ENCODE measurements at regions not wholly inside any gene's neighbourhood (a gene's known extent, or its start where the extent isn't known, plus 50 kb on each side); places are given as distances from the start of the nearest gene placed in this dataset.

- no peak for TF ChIP-seq CTCF (IDR thresholded peaks at IDR 0.05; ENCODE audit: insufficient read depth in 1 of 2, low read depth in 1 of 2, low read length in 1 of 2, severe bottlenecking in 1 of 2, unreplicated experiment in 1 of 2)
- DNase-seq: peak; percentile 64 to 74
- Histone ChIP-seq H3K27me3 (replicated peaks; ENCODE audit: control insufficient read depth, insufficient read depth, low read length) (no peaks in the 10 kb centered on the region), H3K36me3 (ENCODE audit: control insufficient read depth, insufficient read depth, low read length) (no peaks in the 10 kb centered on the region), H3K4me3 (ENCODE audit: low read depth, low read length) (no peak overlapping the region), H3K4me1 (peaks cover 68% of the 10 kb centered on the region), H3K9me3 (no peaks in the 10 kb centered on the region)
- Mint-ChIP-seq H3K27me3 (ENCODE audit: insufficient read depth, unreplicated experiment) (no peaks in the 10 kb centered on the region), H3K4me3 (ENCODE audit: unreplicated experiment) (peak overlapping the region; percentile 67), H3K9me3 (ENCODE audit: unreplicated experiment) (no peaks in the 10 kb centered on the region), H3K4me1 (ENCODE audit: low read depth, unreplicated experiment) (peaks cover 30% of the 10 kb centered on the region), H3K36me3 (ENCODE audit: insufficient read depth, unreplicated experiment) (no peaks in the 10 kb centered on the region), H3K27ac (ENCODE audit: unreplicated experiment) (peak overlapping the region; percentile 98)
- intact Hi-C loops (cut with micrococcal nuclease; ENCODE audit: unreplicated experiment): loop anchor here (1.0 to 2.0 kb wide), 3 partner anchors 9 to 23 kb away; no protein-coding TSS in a partner anchor
- BruUV-seq (replicated peaks): no TSS peak
- CTCF ChIA-PET: interaction anchor here (1.3 to 2.7 kb wide), 2 partner anchors 23 to 26 kb away, joined by 6 to 12 read pairs; no protein-coding TSS in a partner anchor
- POLR2A ChIA-PET: interaction anchor here (1.8 to 2.0 kb wide), 2 partner anchors 9 to 10 kb away, joined by 7 to 8 read pairs; no protein-coding TSS in a partner anchor
Measured at GRCh38 chr7:130922206-130923112, 188.5 kb upstream of the KLF14 start.

- peak overlapping the region; percentile 67 for H3K4me3 Mint-ChIP-seq (ENCODE audit: unreplicated experiment)
- CTCF ChIA-PET: interaction anchor here (1.3 to 2.7 kb wide), 2 partner anchors 24 to 27 kb away, joined by 6 to 12 read pairs; no protein-coding TSS in a partner anchor
Measured at GRCh38 chr7:130923365-130923764, 189.4 kb upstream of the KLF14 start.

More at GRCh38 chr7:130923365-130923764, 189.4 kb upstream of the KLF14 start:
- intact Hi-C loops (cut with micrococcal nuclease; ENCODE audit: unreplicated experiment): loop anchor here (2.0 kb wide), 1 partner anchor 17 kb away; no protein-coding TSS in a partner anchor
- no peaks in the 10 kb centered on the region for H3K27me3 ChIP-seq (replicated peaks; ENCODE audit: control insufficient read depth, insufficient read depth, low read length)
- BruUV-seq (replicated peaks): no TSS peak
- Mint-ChIP-seq H3K4me1 (ENCODE audit: low read depth, unreplicated experiment) (peaks cover 30% of the 10 kb centered on the region), H3K27ac (ENCODE audit: unreplicated experiment) (peak overlapping the region; percentile 98), H3K36me3 (ENCODE audit: insufficient read depth, unreplicated experiment) (no peaks in the 10 kb centered on the region), H3K9me3 (ENCODE audit: unreplicated experiment) (no peaks in the 10 kb centered on the region), H3K27me3 (ENCODE audit: insufficient read depth, unreplicated experiment) (no peaks in the 10 kb centered on the region)
- no peak for DNase-seq
- H3K4me3 ChIP-seq (ENCODE audit: low read depth, low read length): no peak overlapping the region
- POLR2A ChIA-PET: interaction anchor here (1.8 to 2.0 kb wide), 2 partner anchors 10 to 11 kb away, joined by 7 to 8 read pairs; no protein-coding TSS in a partner anchor
- no peak for TF ChIP-seq CTCF (IDR thresholded peaks at IDR 0.05; ENCODE audit: insufficient read depth in 1 of 2, low read depth in 1 of 2, low read length in 1 of 2, severe bottlenecking in 1 of 2, unreplicated experiment in 1 of 2)
- H3K4me1 ChIP-seq: peaks cover 66% of the 10 kb centered on the region
- no peaks in the 10 kb centered on the region for H3K9me3 ChIP-seq
- H3K36me3 ChIP-seq (ENCODE audit: control insufficient read depth, insufficient read depth, low read length): no peaks in the 10 kb centered on the region
